ENCODE measurements at regions not wholly inside any gene's neighbourhood (a gene's known extent, or its start where the extent isn't known, plus 50 kb on each side); places are given as distances from the start of the nearest gene placed in this dataset.

DNA sequence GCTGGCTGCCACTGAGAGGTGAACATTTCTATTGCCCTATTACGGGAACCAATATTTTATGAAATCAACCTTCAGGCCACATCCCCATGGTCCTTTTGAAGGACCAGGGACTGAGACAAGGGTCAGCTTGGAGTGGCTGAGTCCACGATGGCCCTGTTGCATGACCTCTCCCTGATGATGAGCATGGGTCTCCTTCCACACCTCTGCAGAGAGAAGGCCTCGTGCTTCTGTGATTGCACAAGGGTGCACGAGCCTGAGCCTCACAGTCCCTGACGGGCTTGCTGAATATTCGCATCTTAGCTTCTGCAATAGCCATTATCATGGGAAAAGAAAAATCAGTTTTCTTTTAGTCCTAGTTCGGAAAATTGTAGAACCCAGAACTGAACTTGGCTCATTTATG, 255.0 kb upstream of the IRX2 start:
- Histone ChIP-seq H4K20me1 (replicated peaks; ENCODE audit: control insufficient read depth, insufficient read depth, low read length) (no peaks in the 10 kb centered on the region; the same call in 1 of the 2 replicates), H2AFZ (ENCODE audit: low read depth, low read length) (no peak overlapping the region), H3K79me2 (ENCODE audit: control insufficient read depth, insufficient read depth, low read length) (no peaks in the 10 kb centered on the region), H3K27me3 (ENCODE audit: control insufficient read depth in 2 of 2, insufficient read depth in 2 of 2, low read length in 2 of 2) (no peaks in the 10 kb centered on the region; a peak in 1 of 5 replicates), H3K9ac (ENCODE audit: insufficient read depth in 1 of 2, low read depth in 2 of 2, low read length in 2 of 2) (no peak overlapping the region), H3K4me1 (replicated peaks in 1 of 2; ENCODE audit: control insufficient read depth in 2 of 2, insufficient read depth in 2 of 2, low read length in 2 of 2) (no peaks in the 10 kb centered on the region), H3K9me1 (ENCODE audit: control insufficient read depth, insufficient read depth, low read length) (no peaks in the 10 kb centered on the region), H3K4me3 (no peak overlapping the region), H3K27ac (ENCODE audit: extremely low read depth, low read depth, low read length) (no peak overlapping the region), H3K36me3 (ENCODE audit: control insufficient read depth, insufficient read depth, low read length) (no peaks in the 10 kb centered on the region), H3K4me2 (ENCODE audit: insufficient read depth, low read length) (no peak overlapping the region), H3K9me3 (replicated peaks; ENCODE audit: control insufficient read depth, insufficient read depth, low read depth, low read length) (no peaks in the 10 kb centered on the region; the same call in 1 of the 2 replicates)
- BruUV-seq (replicated peaks) = no TSS peak
- intact Hi-C loops (cut with micrococcal nuclease) = no loop called here
- in situ Hi-C loops (cut with MboI) = no loop called here
- TF ChIP-seq STAG1 (CRISPR knock-in tag; IDR thresholded peaks at IDR 0.05; ENCODE audit: borderline replicate concordance) = no peak
- TF ChIP-seq, protein P1, sequence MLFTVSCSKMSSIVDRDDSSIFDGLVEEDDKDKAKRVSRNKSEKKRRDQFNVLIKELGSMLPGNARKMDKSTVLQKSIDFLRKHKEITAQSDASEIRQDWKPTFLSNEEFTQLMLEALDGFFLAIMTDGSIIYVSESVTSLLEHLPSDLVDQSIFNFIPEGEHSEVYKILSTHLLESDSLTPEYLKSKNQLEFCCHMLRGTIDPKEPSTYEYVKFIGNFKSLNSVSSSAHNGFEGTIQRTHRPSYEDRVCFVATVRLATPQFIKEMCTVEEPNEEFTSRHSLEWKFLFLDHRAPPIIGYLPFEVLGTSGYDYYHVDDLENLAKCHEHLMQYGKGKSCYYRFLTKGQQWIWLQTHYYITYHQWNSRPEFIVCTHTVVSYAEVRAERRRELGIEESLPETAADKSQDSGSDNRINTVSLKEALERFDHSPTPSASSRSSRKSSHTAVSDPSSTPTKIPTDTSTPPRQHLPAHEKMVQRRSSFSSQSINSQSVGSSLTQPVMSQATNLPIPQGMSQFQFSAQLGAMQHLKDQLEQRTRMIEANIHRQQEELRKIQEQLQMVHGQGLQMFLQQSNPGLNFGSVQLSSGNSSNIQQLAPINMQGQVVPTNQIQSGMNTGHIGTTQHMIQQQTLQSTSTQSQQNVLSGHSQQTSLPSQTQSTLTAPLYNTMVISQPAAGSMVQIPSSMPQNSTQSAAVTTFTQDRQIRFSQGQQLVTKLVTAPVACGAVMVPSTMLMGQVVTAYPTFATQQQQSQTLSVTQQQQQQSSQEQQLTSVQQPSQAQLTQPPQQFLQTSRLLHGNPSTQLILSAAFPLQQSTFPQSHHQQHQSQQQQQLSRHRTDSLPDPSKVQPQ (CRISPR knock-in tag; IDR thresholded peaks at IDR 0.05; ENCODE audit: borderline replicate concordance) = no peak
- TF ChIP-seq, protein P2, sequence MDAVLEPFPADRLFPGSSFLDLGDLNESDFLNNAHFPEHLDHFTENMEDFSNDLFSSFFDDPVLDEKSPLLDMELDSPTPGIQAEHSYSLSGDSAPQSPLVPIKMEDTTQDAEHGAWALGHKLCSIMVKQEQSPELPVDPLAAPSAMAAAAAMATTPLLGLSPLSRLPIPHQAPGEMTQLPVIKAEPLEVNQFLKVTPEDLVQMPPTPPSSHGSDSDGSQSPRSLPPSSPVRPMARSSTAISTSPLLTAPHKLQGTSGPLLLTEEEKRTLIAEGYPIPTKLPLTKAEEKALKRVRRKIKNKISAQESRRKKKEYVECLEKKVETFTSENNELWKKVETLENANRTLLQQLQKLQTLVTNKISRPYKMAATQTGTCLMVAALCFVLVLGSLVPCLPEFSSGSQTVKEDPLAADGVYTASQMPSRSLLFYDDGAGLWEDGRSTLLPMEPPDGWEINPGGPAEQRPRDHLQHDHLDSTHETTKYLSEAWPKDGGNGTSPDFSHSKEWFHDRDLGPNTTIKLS (IDR thresholded peaks at IDR 0.05; ENCODE audit: borderline replicate concordance, low read depth) = no peak
- no peak for TF ChIP-seq ILK (tag; IDR thresholded peaks at IDR 0.05; ENCODE audit: borderline replicate concordance, low read depth)
- no peak for TF ChIP-seq E2F3 (CRISPR knock-in tag; IDR thresholded peaks at IDR 0.05)
- TF ChIP-seq, protein P3, sequence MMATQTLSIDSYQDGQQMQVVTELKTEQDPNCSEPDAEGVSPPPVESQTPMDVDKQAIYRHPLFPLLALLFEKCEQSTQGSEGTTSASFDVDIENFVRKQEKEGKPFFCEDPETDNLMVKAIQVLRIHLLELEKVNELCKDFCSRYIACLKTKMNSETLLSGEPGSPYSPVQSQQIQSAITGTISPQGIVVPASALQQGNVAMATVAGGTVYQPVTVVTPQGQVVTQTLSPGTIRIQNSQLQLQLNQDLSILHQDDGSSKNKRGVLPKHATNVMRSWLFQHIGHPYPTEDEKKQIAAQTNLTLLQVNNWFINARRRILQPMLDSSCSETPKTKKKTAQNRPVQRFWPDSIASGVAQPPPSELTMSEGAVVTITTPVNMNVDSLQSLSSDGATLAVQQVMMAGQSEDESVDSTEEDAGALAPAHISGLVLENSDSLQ (IDR thresholded peaks at IDR 0.05) = no peak
- no peak for TF ChIP-seq NCOA6 (IDR thresholded peaks at IDR 0.05)
- TF ChIP-seq MEF2A (IDR thresholded peaks at IDR 0.05; ENCODE audit: control insufficient read depth, low read depth, low read length) = no peak
- TF ChIP-seq SMARCB1 (IDR thresholded peaks at IDR 0.05; ENCODE audit: insufficient read length, low read depth) = no peak
- TF ChIP-seq XRCC3 (IDR thresholded peaks at IDR 0.05) = no peak
- TF ChIP-seq NR2F6 (CRISPR knock-in tag; IDR thresholded peaks at IDR 0.05) = no peak
- TF ChIP-seq, protein P4, sequence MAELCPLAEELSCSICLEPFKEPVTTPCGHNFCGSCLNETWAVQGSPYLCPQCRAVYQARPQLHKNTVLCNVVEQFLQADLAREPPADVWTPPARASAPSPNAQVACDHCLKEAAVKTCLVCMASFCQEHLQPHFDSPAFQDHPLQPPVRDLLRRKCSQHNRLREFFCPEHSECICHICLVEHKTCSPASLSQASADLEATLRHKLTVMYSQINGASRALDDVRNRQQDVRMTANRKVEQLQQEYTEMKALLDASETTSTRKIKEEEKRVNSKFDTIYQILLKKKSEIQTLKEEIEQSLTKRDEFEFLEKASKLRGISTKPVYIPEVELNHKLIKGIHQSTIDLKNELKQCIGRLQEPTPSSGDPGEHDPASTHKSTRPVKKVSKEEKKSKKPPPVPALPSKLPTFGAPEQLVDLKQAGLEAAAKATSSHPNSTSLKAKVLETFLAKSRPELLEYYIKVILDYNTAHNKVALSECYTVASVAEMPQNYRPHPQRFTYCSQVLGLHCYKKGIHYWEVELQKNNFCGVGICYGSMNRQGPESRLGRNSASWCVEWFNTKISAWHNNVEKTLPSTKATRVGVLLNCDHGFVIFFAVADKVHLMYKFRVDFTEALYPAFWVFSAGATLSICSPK (IDR thresholded peaks at IDR 0.05; ENCODE audit: borderline replicate concordance) = no peak
- TF ChIP-seq POLR2G (IDR thresholded peaks at IDR 0.05; ENCODE audit: low read depth, low read length) = no peak
- TF ChIP-seq CBX3 (IDR thresholded peaks at IDR 0.05; ENCODE audit: borderline replicate concordance in 1 of 2, low read length in 2 of 2) = no peak
- no peak for TF ChIP-seq FOS (IDR thresholded peaks at IDR 0.05; ENCODE audit: extremely low read depth, insufficient read length)
- TF ChIP-seq CREBBP (IDR thresholded peaks at IDR 0.05; ENCODE audit: low read depth, low read length) = no peak
- TF ChIP-seq ZNF316 (IDR thresholded peaks at IDR 0.05) = no peak
- ATAC-seq = no peak
- DNase-seq (ENCODE audit: extremely low read depth in 1 of 4, low spot score in 3 of 4) = no peak
- 0% methylated on average over 7 of the region's 7 CpGs for WGBS (ENCODE audit: insufficient coverage, low coverage, missing lambda C conversion rate)
- POLR2A ChIA-PET = no interaction called here
- CTCF ChIA-PET (ENCODE audit: low intra/inter-chr PET ratio) = no interaction called here
- no peak for FAIRE-seq
